H1 (cell line): ENCODE measurements at regions not wholly inside any gene's neighbourhood (a gene's known extent, or its start where the extent isn't known, plus 50 kb on each side); places are given as distances from the start of the nearest gene placed in this dataset.
A peak's percentile ranks its signal among the peaks of the same experiment; 100 is the strongest.

Source experiments
- CTCF ChIA-PET: fragments of 300-600 bp; sonication (Branson Sonifier 250); formaldehyde crosslinking; loops from one replicate; lab custom pipeline; 2021; ENCODE audit not compliant: partially characterized antibody; lab: Charles Lee
- POLR2A ChIA-PET: fragments of 300-600 bp; sonication (Branson Sonifier 250); formaldehyde crosslinking; loops from one replicate; lab custom pipeline; 2021; ENCODE audit warnings: inconsistent platforms; ENCODE audit not compliant: partially characterized antibody; lab: Charles Lee
- DNase-seq, 2 experiments: peaks; one replicate each; pipeline versions ENCODE4 v3.0.0 to v3.0.0-alpha.2; 2010 to 2022; ENCODE audit warnings: low spot score in 2 of 2, low read depth in 1 of 2, mixed read lengths in 1 of 2
- FAIRE-seq: peaks from 2 replicates; lab custom pipeline; 2011; peaks lifted over from hg19 to GRCh38; lab: Jason Lieb, UNC
- H2AFZ ChIP-seq: 2 replicates; pipeline ENCODE4 v1.8.1; 2012; ENCODE audit warnings: low read length, inconsistent platforms
- H2AK5ac ChIP-seq: 2 replicates; pipeline ENCODE4 v1.6.1; 2013; ENCODE audit warnings: low read depth, low read length
- H2BK120ac ChIP-seq: replicated peaks from 2 replicates; pipeline ENCODE3; 2013; ENCODE audit warnings: low read depth, low read length, inconsistent platforms
- H2BK12ac ChIP-seq: 2 replicates; pipeline ENCODE4 v1.6.1; 2013; ENCODE audit warnings: low read depth, low read length
- H2BK15ac ChIP-seq: 2 replicates; pipeline ENCODE4 v1.6.1; 2013; ENCODE audit warnings: low read length
- H2BK20ac ChIP-seq: 2 replicates; pipeline ENCODE4 v1.6.1; 2013; ENCODE audit warnings: low read length
- H2BK5ac ChIP-seq: 2 replicates; pipeline ENCODE4 v1.6.1; 2013; ENCODE audit warnings: low read depth, low read length
- H3K14ac ChIP-seq: 2 replicates; pipeline ENCODE4 v1.6.1; 2013; ENCODE audit warnings: inconsistent platforms; ENCODE audit not compliant: insufficient read length
- H3K18ac ChIP-seq: 2 replicates; pipeline ENCODE4 v1.6.1; 2013; ENCODE audit warnings: low read length; ENCODE audit errors: extremely low read depth
- H3K23ac ChIP-seq: 2 replicates; pipeline ENCODE4 v1.6.1; 2013; ENCODE audit warnings: inconsistent platforms; ENCODE audit not compliant: insufficient read length
- H3K23me2 ChIP-seq: 2 replicates; pipeline ENCODE4 v1.6.1; 2013; ENCODE audit warnings: low read depth, low read length
- H3K27ac ChIP-seq: 2 replicates; pipeline ENCODE4 v1.6.1; 2011; ENCODE audit warnings: low read depth, low read length, inconsistent platforms
- H3K27me3 ChIP-seq, 4 experiments: replicated peaks in 1 of 4; 1 replicate in 1 of 4; 2 replicates in 3 of 4; pipeline versions ENCODE4 v1.6.1 to v1.8.1; 2011 to 2013; ENCODE audit warnings: low read length in 3 of 4, mild to moderate bottlenecking in 3 of 4, inconsistent platforms in 2 of 4, mixed read lengths in 2 of 4, moderate library complexity in 1 of 4; ENCODE audit not compliant: control insufficient read depth in 3 of 4, insufficient read depth in 3 of 4; ENCODE audit errors: extremely low read depth in 1 of 4
- H3K36me3 ChIP-seq, 4 experiments: 2 replicates each; pipeline versions ENCODE4 v1.6.1 to v1.8.1; 2011 to 2013; ENCODE audit warnings: mild to moderate bottlenecking in 4 of 4, low read length in 3 of 4, moderate library complexity in 2 of 4, control low read depth in 1 of 4, inconsistent platforms in 1 of 4; ENCODE audit not compliant: insufficient read depth in 4 of 4, control insufficient read depth in 2 of 4
- H3K4ac ChIP-seq: replicated peaks from 2 replicates; pipeline ENCODE3; 2013; ENCODE audit warnings: low read length, low read depth, mixed read lengths, inconsistent platforms; ENCODE audit not compliant: insufficient read length
- H3K4me1 ChIP-seq, 4 experiments: replicated peaks in 1 of 4; 1 replicate in 1 of 4; 2 replicates in 3 of 4; pipeline versions ENCODE4 v1.6.1 to v1.8.1; 2011 to 2013; ENCODE audit warnings: low read length in 3 of 4, inconsistent platforms in 2 of 4, mixed read lengths in 1 of 4; ENCODE audit not compliant: insufficient read depth in 4 of 4, control insufficient read depth in 3 of 4
- H3K4me2 ChIP-seq, 2 experiments: 2 replicates each; pipeline versions ENCODE4 v1.6.1 to v1.8.1; 2011 to 2013; ENCODE audit warnings: low read depth in 2 of 2, low read length in 2 of 2, control low read depth in 1 of 2, inconsistent platforms in 1 of 2, mild to moderate bottlenecking in 1 of 2; ENCODE audit not compliant: insufficient read depth in 1 of 2
- H3K4me3 ChIP-seq, 4 experiments: fragments of 200-600, 300-600 bp in 1 of 4; sonication (generic), shearing (Covaris generic), sonication (Bioruptor Twin) in 1 of 4; 2 replicates each; pipeline versions ENCODE4 v1.5.1 to v1.8.1; 2011 to 2016; ENCODE audit warnings: low read length in 4 of 4, low read depth in 3 of 4, control low read depth in 2 of 4, inconsistent platforms in 2 of 4, mild to moderate bottlenecking in 2 of 4, mixed read lengths in 1 of 4, moderate library complexity in 1 of 4; ENCODE audit not compliant: insufficient read depth in 2 of 4; ENCODE audit errors: extremely low read depth in 1 of 4
- H3K56ac ChIP-seq: replicated peaks from 2 replicates; pipeline ENCODE3; 2013; ENCODE audit warnings: low read depth, mild to moderate bottlenecking, mixed read lengths, low read length, inconsistent platforms; ENCODE audit not compliant: insufficient read length
- H3K79me1 ChIP-seq: 2 replicates; pipeline ENCODE4 v1.6.1; 2013; ENCODE audit warnings: low read depth, low read length, control low read depth
- H3K79me2 ChIP-seq, 2 experiments: 2 replicates each; pipeline versions ENCODE4 v1.6.1 to v1.8.1; 2012 to 2013; ENCODE audit warnings: low read length in 2 of 2, mild to moderate bottlenecking in 2 of 2, inconsistent platforms in 1 of 2; ENCODE audit not compliant: insufficient read depth in 2 of 2, control insufficient read depth in 1 of 2
- H3K9ac ChIP-seq, 4 experiments: replicated peaks in 1 of 4; 1 replicate in 1 of 4; 2 replicates in 3 of 4; pipeline versions ENCODE4 v1.6.1 to v1.8.1; 2011 to 2013; ENCODE audit warnings: low read depth in 3 of 4, low read length in 3 of 4, control low read depth in 2 of 4, mild to moderate bottlenecking in 2 of 4, moderate library complexity in 2 of 4, inconsistent platforms in 1 of 4; ENCODE audit errors: extremely low read depth in 1 of 4
- H3K9me3 ChIP-seq, 2 experiments: 2 replicates each; pipeline versions ENCODE4 v1.6.1 to v1.8.1; 2012 to 2013; ENCODE audit warnings: mild to moderate bottlenecking in 2 of 2, moderate library complexity in 2 of 2, control low read depth in 1 of 2, inconsistent platforms in 1 of 2, low read depth in 1 of 2, low read length in 1 of 2, mixed read lengths in 1 of 2; ENCODE audit not compliant: insufficient read depth in 2 of 2
- H4K20me1 ChIP-seq, 2 experiments: replicated peaks in 1 of 2; 2 replicates each; pipeline versions ENCODE3 to v1.8.1; 2011 to 2013; ENCODE audit warnings: inconsistent platforms in 2 of 2, low read length in 2 of 2, mild to moderate bottlenecking in 1 of 2; ENCODE audit not compliant: insufficient read depth in 2 of 2, control insufficient read depth in 1 of 2
- H4K5ac ChIP-seq: 2 replicates; pipeline ENCODE4 v1.6.1; 2013; ENCODE audit warnings: low read length, low read depth, mixed read lengths, inconsistent platforms; ENCODE audit not compliant: insufficient read length
- H4K8ac ChIP-seq: 2 replicates; pipeline ENCODE4 v1.8.0; 2013; ENCODE audit warnings: mild to moderate bottlenecking, moderate library complexity, low read length, inconsistent platforms; ENCODE audit not compliant: insufficient read depth; ENCODE audit errors: extremely low read depth
- H4K91ac ChIP-seq: replicated peaks from 2 replicates; pipeline ENCODE3; 2013; ENCODE audit warnings: low read length, mixed read lengths, inconsistent platforms; ENCODE audit not compliant: insufficient read length
- CBX8 ChIP-seq: fragments of 300-800, 300-1000 bp; sonication (generic); IDR thresholded peaks from 2 replicates; pipeline ENCODE4 v1.7.1; 2016; ENCODE audit warnings: low read depth, low read length, borderline replicate concordance
- FOSL1 ChIP-seq: IDR thresholded peaks from 2 replicates; pipeline ENCODE4 v1.6.1; 2011; ENCODE audit warnings: mild to moderate bottlenecking, low read depth, low read length, moderate library complexity; ENCODE audit not compliant: insufficient read depth
- SIRT6 ChIP-seq: IDR thresholded peaks from one replicate; pipeline ENCODE4 v1.7.1; 2012; ENCODE audit warnings: low read length, inconsistent platforms
- WGBS, 2 experiments: shearing (Covaris generic) in 1 of 2; methylation state at CpG; one replicate each; pipeline versions ENCODE4 v1.1.6 to v1.1.7; 2013 to 2015; ENCODE audit warnings: low lambda C conversion rate in 2 of 2, mixed read lengths in 2 of 2, inconsistent platforms in 1 of 2, low coverage in 1 of 2, missing lambda C conversion rate in 1 of 2; ENCODE audit not compliant: insufficient replicate concordance in 2 of 2, insufficient coverage in 1 of 2, insufficient read length in 1 of 2; ENCODE audit errors: extremely low coverage in 1 of 2, missing lambda C conversion rate in 1 of 2; 5-methylcytosine and 5-hydroxymethylcytosine counted together

- no peak overlapping the region for H3K56ac ChIP-seq
- no peak overlapping the region for H3K18ac ChIP-seq
- no peak overlapping the region for H2BK20ac ChIP-seq
- H3K4me3 ChIP-seq: no peak overlapping the region
- H3K4me2 ChIP-seq: no peak overlapping the region
- no peaks in the 10 kb centered on the region for H3K79me1 ChIP-seq
- H2AFZ ChIP-seq: no peak overlapping the region
- DNase-seq (no peak), FAIRE-seq (no peak)
- H3K14ac ChIP-seq: no peak overlapping the region
- H3K79me2 ChIP-seq: no peaks in the 10 kb centered on the region
- POLR2A ChIA-PET: no interaction called here
- no peak overlapping the region for H4K91ac ChIP-seq
- H2BK15ac ChIP-seq: no peak overlapping the region
- no peak overlapping the region for H3K9ac ChIP-seq
- CTCF ChIA-PET: no interaction called here
- H2BK120ac ChIP-seq: no peak overlapping the region
- no peak overlapping the region for H2BK12ac ChIP-seq
- H3K27ac ChIP-seq: no peak overlapping the region
- no peak overlapping the region for H4K8ac ChIP-seq
- peaks cover 3 to 9% of the 10 kb centered on the region in 2 experiments; a peak in 2 of 4 replicates for H3K9me3 ChIP-seq
- H4K5ac ChIP-seq: no peak overlapping the region
- peak overlapping the region; percentile 76 for H3K4ac ChIP-seq
- peaks cover 4 to 28% (median 13%) of the 10 kb centered on the region in 4 experiments; a peak in 6 of 7 replicates for H3K4me1 ChIP-seq
- H3K27me3 ChIP-seq: no peaks in the 10 kb centered on the region
- no peak overlapping the region for H2BK5ac ChIP-seq
- H4K20me1 ChIP-seq: no peaks in the 10 kb centered on the region
- H2AK5ac ChIP-seq: no peak overlapping the region
- H3K23me2 ChIP-seq: no peaks in the 10 kb centered on the region
- no peak overlapping the region for H3K23ac ChIP-seq
- 95% methylated on average over 6 of the region's 6 CpGs; no CpG with 5 or more reads in 1 of the 2 experiments for WGBS, 2 experiments
- no peaks in the 10 kb centered on the region for H3K36me3 ChIP-seq
- no peak for TF ChIP-seq CBX8
- no peak for TF ChIP-seq SIRT6
- TF ChIP-seq FOSL1: no peak
Measured at GRCh38 chr2:238507836-238508235, 81.1 kb downstream of the ASB1 start.
